ENCODE measurements at regions not wholly inside any gene's neighbourhood (a gene's known extent, or its start where the extent isn't known, plus 50 kb on each side); places are given as distances from the start of the nearest gene placed in this dataset.

DNA sequence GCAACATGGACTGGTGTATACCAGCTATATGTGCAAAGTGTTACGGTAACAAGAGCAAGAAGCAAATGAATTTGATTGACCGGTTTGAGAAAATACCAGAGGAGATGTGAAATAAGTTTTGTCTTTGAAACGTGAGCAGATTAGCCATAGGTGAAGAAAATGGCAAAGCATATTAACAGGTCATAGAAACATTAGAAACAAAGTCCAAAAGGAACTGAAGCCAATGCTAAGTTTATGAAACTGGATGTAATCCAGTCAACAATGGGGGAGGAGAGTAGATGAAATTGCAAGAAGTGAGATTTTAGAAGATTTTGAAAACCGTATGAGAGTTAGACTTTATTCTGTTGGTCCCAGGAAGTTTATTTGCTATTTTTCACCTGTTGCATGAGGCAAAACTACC, 1315.4 kb upstream of the CHAC2 start:
- TF ChIP-seq CTCF (IDR thresholded peaks at IDR 0.05; ENCODE audit: low read depth, low read length), result no peak
- in situ Hi-C loops (cut with HindIII; ENCODE audit: low sequenced_read_pairs), result no loop called here
- H3K4me3 ChIP-seq (ENCODE audit: low read depth, low read length), result no peak overlapping the region
- DNase-seq (ENCODE audit: low read depth, low spot score), result no peak

DNA sequence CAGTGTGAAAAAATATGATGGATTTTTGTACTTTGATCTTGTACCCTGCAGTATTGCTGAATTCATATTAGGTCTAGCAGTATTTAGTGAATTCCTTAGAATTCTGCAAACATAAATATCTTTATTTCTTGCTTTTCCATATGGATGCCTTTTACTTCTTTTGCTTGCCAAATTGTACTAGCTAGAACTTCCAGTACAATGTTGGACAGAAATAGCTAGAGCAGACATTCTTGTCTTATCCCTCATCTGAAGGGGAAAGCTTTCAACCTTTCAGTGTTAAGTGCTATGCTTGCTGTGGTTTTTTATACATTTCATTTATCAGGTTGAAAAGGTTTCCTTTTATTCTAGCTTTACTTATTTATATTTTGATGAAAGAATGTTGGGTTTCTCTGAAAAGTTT, 1321.9 kb upstream of the CHAC2 start:
- no peak overlapping the region for H3K4me3 ChIP-seq (ENCODE audit: low read depth, low read length)
- no peak for DNase-seq (ENCODE audit: low read depth, low spot score)
- in situ Hi-C loops (cut with HindIII; ENCODE audit: low sequenced_read_pairs), result no loop called here
- TF ChIP-seq CTCF (IDR thresholded peaks at IDR 0.05; ENCODE audit: low read depth, low read length), result no peak

DNA sequence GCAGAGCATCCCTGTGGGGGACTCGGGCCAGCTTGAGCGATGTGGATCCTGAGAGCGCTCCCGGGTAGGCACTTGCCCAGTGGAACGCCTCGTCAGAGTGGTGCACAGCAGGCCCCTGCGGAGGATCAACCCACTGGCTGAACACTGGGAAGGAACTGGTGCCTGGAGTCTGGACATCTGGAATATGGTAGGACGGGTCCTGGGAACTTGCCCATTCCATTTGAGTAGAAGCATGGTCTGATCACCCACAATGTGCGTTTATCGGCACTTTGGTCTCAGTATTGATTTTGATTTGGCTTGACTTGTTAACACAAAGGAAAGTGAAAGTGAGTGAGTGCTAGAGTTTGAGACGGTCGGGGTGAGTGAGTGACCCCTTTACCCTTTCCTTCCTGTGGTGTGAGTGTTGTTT, 1336.2 kb upstream of the CHAC2 start:
- no peak overlapping the region for H3K4me3 ChIP-seq (ENCODE audit: low read depth, low read length)
- no peak for DNase-seq (ENCODE audit: low read depth, low spot score)
- in situ Hi-C loops (cut with HindIII; ENCODE audit: low sequenced_read_pairs), result no loop called here
- TF ChIP-seq CTCF (IDR thresholded peaks at IDR 0.05; ENCODE audit: low read depth, low read length), result no peak

GRCh38 chr2:52429740-52430139, 1337.9 kb upstream of the CHAC2 start:
- in situ Hi-C loops (cut with HindIII; ENCODE audit: low sequenced_read_pairs), result no loop called here
- DNase-seq (ENCODE audit: low read depth, low spot score), result no peak
- no peak for TF ChIP-seq CTCF (IDR thresholded peaks at IDR 0.05; ENCODE audit: low read depth, low read length)
- H3K4me3 ChIP-seq (ENCODE audit: low read depth, low read length), result no peak overlapping the region

DNA sequence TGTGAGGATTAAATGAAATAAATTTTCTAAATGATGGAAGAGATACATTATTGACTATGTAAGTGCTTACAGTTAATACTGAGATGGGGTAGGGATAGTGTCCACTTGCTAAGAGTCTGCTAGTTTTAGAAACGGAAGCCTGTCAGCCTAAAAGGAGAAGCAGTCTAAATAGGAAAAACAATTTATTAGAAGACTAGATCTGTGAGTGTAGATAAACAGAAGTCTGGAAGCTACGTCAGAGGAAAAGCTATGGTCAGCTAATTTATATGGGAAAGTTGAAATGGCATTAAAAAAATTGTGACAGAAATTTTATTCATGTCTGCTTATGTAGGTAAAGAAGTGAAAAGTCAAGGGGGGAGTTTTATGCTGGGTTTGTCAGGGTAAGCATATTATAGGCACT, 1338.4 kb upstream of the CHAC2 start:
- in situ Hi-C loops (cut with HindIII; ENCODE audit: low sequenced_read_pairs), result no loop called here
- no peak for TF ChIP-seq CTCF (IDR thresholded peaks at IDR 0.05; ENCODE audit: low read depth, low read length)
- no peak for DNase-seq (ENCODE audit: low read depth, low spot score)
- H3K4me3 ChIP-seq (ENCODE audit: low read depth, low read length), result no peak overlapping the region

- DNase-seq (ENCODE audit: low read depth, low spot score), result no peak
- in situ Hi-C loops (cut with HindIII; ENCODE audit: low sequenced_read_pairs), result no loop called here
- no peak overlapping the region for H3K4me3 ChIP-seq (ENCODE audit: low read depth, low read length)
Measured at GRCh38 chr2:52428224-52428623, 1339.4 kb upstream of the CHAC2 start.

More at GRCh38 chr2:52428224-52428623, 1339.4 kb upstream of the CHAC2 start:
- TF ChIP-seq CTCF (IDR thresholded peaks at IDR 0.05; ENCODE audit: low read depth, low read length), result no peak
